Sigmoid colon (tissue), 4 donors: ENCODE measurements at regions not wholly inside any gene's neighbourhood (a gene's known extent, or its start where the extent isn't known, plus 50 kb on each side); places are given as distances from the start of the nearest gene placed in this dataset.

ENCODE experiments used
- CTCF ChIP-seq, 4 experiments: fragments of 450-650 bp in 3 of 4; fragments of 200-600 bp in 1 of 4; IDR thresholded peaks; one replicate each; pipeline ENCODE4 v1.5.1; 2016 to 2019; ENCODE audit warnings: antibody characterized with exemption in 4 of 4, mild to moderate bottlenecking in 3 of 4, moderate library complexity in 2 of 4
- POLR2AphosphoS5 ChIP-seq, 4 donors: sonication (generic); formaldehyde crosslinking; IDR thresholded peaks; one replicate each; pipeline ENCODE4 v1.6.1; 2017; ENCODE audit warnings: antibody characterized with exemption in 4 of 4

- TF ChIP-seq POLR2AphosphoS5 (IDR thresholded peaks at IDR 0.05), result no peak
- TF ChIP-seq CTCF (IDR thresholded peaks at IDR 0.05), result no peak
These were observed 103.8 kb upstream of the SMIM21 start for GRCh38 chr18:75531212-75531850.
